NCI-H82 treated with DMSO at 0.1 percent for 48 hours (cell line): ENCODE measurements at regions not wholly inside any gene's neighbourhood (a gene's known extent, or its start where the extent isn't known, plus 50 kb on each side); places are given as distances from the start of the nearest gene placed in this dataset.

ENCODE experiments used
- DNase-seq: peaks from one replicate; lab custom pipeline; 2025; ENCODE audit not compliant: unreplicated experiment; lab: John Stamatoyannopoulos, UW

- no peak for DNase-seq
Observed at GRCh38 chr1:218809625-218810024, 364.1 kb upstream of the LYPLAL1 start.

- peak; percentile 91 for DNase-seq
Observed at GRCh38 chr1:218810306-218810705, 363.4 kb upstream of the LYPLAL1 start.

- DNase-seq = no peak
Observed at GRCh38 chr1:218811497-218811896, 362.2 kb upstream of the LYPLAL1 start.

- no peak for DNase-seq
Observed at GRCh38 chr1:218812360-218812759, 361.3 kb upstream of the LYPLAL1 start.

GRCh38 chr1:218813237-218813636, 360.4 kb upstream of the LYPLAL1 start:
- DNase-seq = peak; percentile 75

- no peak for DNase-seq
Observed at GRCh38 chr1:218815076-218815475, 358.6 kb upstream of the LYPLAL1 start.

- DNase-seq = no peak
Observed at GRCh38 chr1:218817071-218817470, 356.6 kb upstream of the LYPLAL1 start.

- DNase-seq = peak; percentile 82
Observed at GRCh38 chr1:218817691-218818465, 355.8 kb upstream of the LYPLAL1 start.

- no peak for DNase-seq
Observed at GRCh38 chr1:218823291-218823900, 350.3 kb upstream of the LYPLAL1 start.

- no peak for DNase-seq
Observed at GRCh38 chr1:218827486-218827885, 346.2 kb upstream of the LYPLAL1 start.

GRCh38 chr1:218828125-218828650, 345.5 kb upstream of the LYPLAL1 start:
- DNase-seq = no peak

- no peak for DNase-seq
Observed at GRCh38 chr1:218829097-218829496, 344.6 kb upstream of the LYPLAL1 start.

GRCh38 chr1:218835609-218836008, 338.1 kb upstream of the LYPLAL1 start:
- DNase-seq = no peak

- no peak for DNase-seq
Observed at GRCh38 chr1:218836264-218836663, 337.4 kb upstream of the LYPLAL1 start.

GRCh38 chr1:218837051-218837450, 336.6 kb upstream of the LYPLAL1 start:
- DNase-seq = no peak

- no peak for DNase-seq
Observed at GRCh38 chr1:218845589-218845988, 328.1 kb upstream of the LYPLAL1 start.

GRCh38 chr1:218846181-218846580, 327.5 kb upstream of the LYPLAL1 start:
- DNase-seq = no peak

- DNase-seq = no peak
Observed at GRCh38 chr1:218847089-218847768, 326.4 kb upstream of the LYPLAL1 start.

- DNase-seq = no peak
Observed at GRCh38 chr1:218848009-218848408, 325.7 kb upstream of the LYPLAL1 start.

- no peak for DNase-seq
Observed at GRCh38 chr1:218850367-218850766, 323.3 kb upstream of the LYPLAL1 start.

- DNase-seq = no peak
Observed at GRCh38 chr1:218851586-218851985, 322.1 kb upstream of the LYPLAL1 start.

- no peak for DNase-seq
Observed at GRCh38 chr1:218852527-218852926, 321.2 kb upstream of the LYPLAL1 start.
